Stimulated activated naive CD4-positive, alpha-beta T cell treated with Interleukin-2 at 50 U/mL for 16 hours (primary cell): ENCODE measurements at regions not wholly inside any gene's neighbourhood (a gene's known extent, or its start where the extent isn't known, plus 50 kb on each side); places are given as distances from the start of the nearest gene placed in this dataset.

Source experiments
- DNase-seq: peaks from one replicate; lab custom pipeline; 2025; lab: John Stamatoyannopoulos, UW

- DNase-seq: no peak
These were observed 163.2 kb upstream of the FAM9B start for GRCh38 chrX:9196961-9197640.

GRCh38 chrX:9204560-9204959, 170.6 kb upstream of the FAM9B start:
- no peak for DNase-seq

GRCh38 chrX:9205599-9206223, 171.8 kb upstream of the FAM9B start:
- no peak for DNase-seq

- DNase-seq: no peak
These were observed 173.2 kb upstream of the FAM9B start for GRCh38 chrX:9207142-9207541.

- DNase-seq: no peak
These were observed 177.3 kb upstream of the FAM9B start for GRCh38 chrX:9211269-9211668.

- DNase-seq: no peak
These were observed 187.9 kb upstream of the FAM9B start for GRCh38 chrX:9221781-9222180.

GRCh38 chrX:9222299-9222698, 188.4 kb upstream of the FAM9B start:
- no peak for DNase-seq

GRCh38 chrX:9227276-9227675, 193.3 kb upstream of the FAM9B start:
- no peak for DNase-seq

- DNase-seq: no peak
These were observed 197.6 kb upstream of the FAM9B start for GRCh38 chrX:9231491-9231890.

- DNase-seq: no peak
These were observed 199.2 kb upstream of the FAM9B start for GRCh38 chrX:9233141-9233540.

- no peak for DNase-seq
These were observed 200.4 kb upstream of the FAM9B start for GRCh38 chrX:9234315-9234714.

GRCh38 chrX:9235722-9236121, 201.8 kb upstream of the FAM9B start:
- no peak for DNase-seq

- no peak for DNase-seq
These were observed 207.0 kb upstream of the FAM9B start for GRCh38 chrX:9240956-9241355.

GRCh38 chrX:9241427-9241826, 207.5 kb upstream of the FAM9B start:
- no peak for DNase-seq

GRCh38 chrX:9249051-9249846, 215.3 kb upstream of the FAM9B start:
- no peak for DNase-seq

- no peak for DNase-seq
These were observed 212.7 kb upstream of the TBL1X start for GRCh38 chrX:9252182-9252581.

GRCh38 chrX:9253211-9253610, 211.6 kb upstream of the TBL1X start:
- DNase-seq: no peak

GRCh38 chrX:9257718-9258420, 207.0 kb upstream of the TBL1X start:
- DNase-seq: no peak

GRCh38 chrX:9258421-9259104, 206.3 kb upstream of the TBL1X start:
- no peak for DNase-seq

- no peak for DNase-seq
These were observed 204.3 kb upstream of the TBL1X start for GRCh38 chrX:9260603-9261002.

- no peak for DNase-seq
These were observed 197.4 kb upstream of the TBL1X start for GRCh38 chrX:9267415-9267814.

- no peak for DNase-seq
These were observed 195.7 kb upstream of the TBL1X start for GRCh38 chrX:9269134-9269533.
